ENCODE measurements at regions not wholly inside any gene's neighbourhood (a gene's known extent, or its start where the extent isn't known, plus 50 kb on each side); places are given as distances from the start of the nearest gene placed in this dataset.

DNA sequence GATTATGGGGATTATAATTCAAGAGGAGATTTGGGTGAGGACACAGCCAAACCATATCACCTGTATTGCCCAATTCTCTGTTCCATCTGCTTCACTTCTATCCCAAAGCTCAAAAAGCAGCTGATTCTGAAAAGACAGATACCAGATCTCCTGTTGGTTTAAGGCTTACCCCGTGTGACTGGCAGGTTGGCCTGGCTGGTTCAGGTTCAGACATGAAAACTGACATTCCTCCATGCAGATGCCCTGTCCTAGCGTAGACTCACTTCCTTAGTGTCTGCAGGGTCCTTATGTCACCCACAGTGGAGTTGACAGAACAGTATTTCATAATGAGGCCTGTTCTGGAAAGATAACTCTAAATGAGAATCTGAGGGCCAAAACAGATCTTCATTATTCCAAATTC, 61.1 kb upstream of the FLRT2 start:
- DNase-seq (ENCODE audit: low read depth) = no peak

DNA sequence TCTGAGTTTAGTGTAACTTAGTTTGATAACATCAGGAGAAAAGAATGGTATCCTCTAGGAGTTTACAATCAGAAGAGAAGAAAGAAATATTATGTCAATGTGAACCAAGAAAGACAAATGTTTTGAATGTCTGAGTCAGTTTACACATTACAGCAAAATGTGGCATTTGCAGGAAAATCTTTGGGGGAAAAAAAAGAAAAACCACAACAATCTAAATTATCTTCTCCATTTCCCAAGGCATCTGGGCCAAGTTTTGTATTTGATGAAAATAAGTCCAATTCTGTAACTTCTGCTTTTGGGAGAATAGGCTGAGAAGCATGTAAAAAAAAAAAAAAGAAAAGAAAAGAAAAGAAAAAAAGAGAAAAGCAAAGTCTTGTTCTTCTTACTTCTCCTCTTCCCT, 58.8 kb upstream of the FLRT2 start:
- DNase-seq (ENCODE audit: low read depth) = peak; percentile 84

DNA sequence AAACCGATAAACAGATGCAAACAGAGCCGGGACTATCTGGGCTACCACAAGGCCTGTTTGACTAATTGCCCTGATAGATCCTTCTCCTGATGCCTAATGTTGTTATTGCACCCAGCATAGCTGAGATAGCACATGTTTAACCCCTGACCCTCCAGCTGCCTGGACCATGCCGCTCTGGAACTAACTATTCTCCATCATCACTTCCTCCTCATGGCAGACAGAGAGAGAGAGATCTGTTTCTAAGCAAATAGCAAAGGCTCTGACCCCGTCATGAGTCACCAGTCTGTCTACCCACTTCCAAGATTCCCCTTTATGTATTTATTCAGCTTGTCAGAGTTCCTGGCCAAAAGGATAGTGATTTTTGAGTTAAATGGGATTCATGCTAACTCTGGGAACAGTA, 58.2 kb upstream of the FLRT2 start:
- peak; percentile 71 for DNase-seq (ENCODE audit: low read depth)

DNA sequence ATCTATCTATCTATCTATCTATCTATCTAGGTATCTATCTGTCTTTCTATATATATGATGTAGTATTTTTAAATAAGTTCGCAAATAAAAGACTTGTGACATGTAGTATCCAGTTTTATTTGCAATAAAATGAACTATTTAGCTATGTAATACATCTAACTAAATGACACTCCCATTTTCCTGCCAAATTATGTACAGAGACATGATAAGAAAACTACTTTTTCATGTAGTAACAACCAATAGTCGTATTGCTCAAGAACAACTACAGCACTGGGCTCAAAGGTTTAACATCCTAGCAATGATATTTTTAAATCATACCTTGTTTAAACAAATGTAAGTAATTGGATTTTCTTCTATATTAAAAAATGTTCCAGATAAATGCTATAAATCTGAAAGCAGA, 55.5 kb upstream of the FLRT2 start:
- DNase-seq (ENCODE audit: low read depth) = no peak

DNA sequence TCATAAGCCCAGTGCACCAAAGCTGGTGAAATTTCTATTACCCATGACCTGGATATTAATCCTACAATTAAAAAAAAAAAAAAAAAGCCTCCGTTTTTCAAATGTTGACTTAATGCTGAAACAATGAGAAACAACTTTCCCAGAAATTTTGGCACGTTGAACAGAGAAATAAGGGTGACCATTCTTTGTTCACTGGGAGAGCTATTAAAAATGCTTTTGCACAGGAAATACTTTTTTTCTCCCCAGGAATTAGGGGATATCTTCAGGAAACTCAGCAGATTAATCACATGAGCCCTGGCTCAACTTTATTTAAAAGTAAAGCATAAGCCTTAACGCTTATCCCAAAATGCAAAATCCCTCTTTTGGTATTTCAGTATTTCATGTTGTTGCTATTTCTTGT, 54.8 kb upstream of the FLRT2 start:
- no peak for DNase-seq (ENCODE audit: low read depth)

DNA sequence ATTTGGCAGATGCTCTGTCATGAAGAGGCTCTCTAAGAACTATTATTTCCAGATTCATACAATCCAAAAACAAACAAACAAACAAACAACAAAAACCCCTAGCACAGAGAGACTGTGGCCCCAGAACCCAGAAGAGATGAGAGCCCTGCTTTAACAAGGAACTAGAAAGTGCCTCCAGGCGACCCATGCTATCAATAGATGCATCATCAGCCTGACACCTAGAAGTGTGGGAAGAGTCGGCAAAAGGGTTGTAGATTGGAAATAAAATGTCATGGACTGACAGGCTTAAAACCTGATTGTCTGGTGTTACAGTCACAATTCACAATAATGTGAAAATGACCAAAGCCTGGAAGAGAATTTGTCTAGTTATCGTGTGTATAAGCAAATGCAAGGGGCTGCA, 50.6 kb upstream of the FLRT2 start:
- no peak for DNase-seq (ENCODE audit: low read depth)

DNA sequence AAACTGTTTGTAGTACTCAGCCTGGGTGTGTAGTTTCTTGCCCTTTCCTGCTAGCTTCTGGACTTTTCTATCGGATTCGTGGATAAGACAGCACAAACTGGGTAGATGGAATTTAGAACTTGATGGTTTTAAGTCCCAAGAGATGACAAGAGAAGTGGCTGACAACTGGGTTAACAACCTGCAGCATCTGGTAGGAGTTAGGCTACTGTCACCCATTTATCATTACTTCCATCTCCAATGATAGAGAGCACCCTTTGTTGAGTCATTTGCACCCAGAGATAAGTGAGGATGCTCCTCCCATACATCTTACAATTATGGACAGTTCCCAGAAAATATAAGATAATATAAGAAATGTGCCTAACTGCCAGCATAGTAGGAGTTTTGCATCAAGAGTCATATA, 50.2 kb upstream of the FLRT2 start:
- no peak for DNase-seq (ENCODE audit: low read depth)

Measured in GM04503 (cell line).